GM23338 (cell line): ENCODE measurements at regions not wholly inside any gene's neighbourhood (a gene's known extent, or its start where the extent isn't known, plus 50 kb on each side); places are given as distances from the start of the nearest gene placed in this dataset.

Experiments used
- ATAC-seq: fragments of 200-7000 bp; cut with Tn5 transposase; 3 replicates; pipeline ENCODE4 v1.9.1; 2020
- DNase-seq: peaks from one replicate; pipeline ENCODE4 v3.0.0-alpha.2; 2015; ENCODE audit warnings: low spot score
- H2AFZ ChIP-seq: fragments of 200-600 bp; sonication (generic); 2 replicates; pipeline ENCODE4 v1.8.0; 2016; ENCODE audit warnings: antibody characterized with exemption, mild to moderate bottlenecking, moderate library complexity
- H3F3A ChIP-seq: fragments of 200-600 bp; sonication (generic); replicated peaks from 2 replicates; pipeline ENCODE4 v1.8.0; 2017; ENCODE audit warnings: antibody characterized with exemption, mixed run types, low read depth
- H3K27ac ChIP-seq: fragments of 200-600 bp; sonication (generic); 2 replicates; pipeline ENCODE4 v1.6.1; 2016; ENCODE audit warnings: low read depth
- H3K27me3 ChIP-seq: fragments of 200-600 bp; sonication (generic); 2 replicates; pipeline ENCODE4 v1.8.0; 2016; ENCODE audit warnings: mild to moderate bottlenecking, mixed run types, moderate library complexity; ENCODE audit not compliant: insufficient read depth
- H3K36me3 ChIP-seq: fragments of 200-600 bp; sonication (generic); 2 replicates; pipeline ENCODE4 v1.8.0; 2016; ENCODE audit warnings: mild to moderate bottlenecking; ENCODE audit not compliant: insufficient read depth
- H3K4me1 ChIP-seq: fragments of 200-600 bp; sonication (generic); 2 replicates; pipeline ENCODE4 v1.8.0; 2016; ENCODE audit warnings: mild to moderate bottlenecking, moderate library complexity; ENCODE audit not compliant: insufficient read depth
- H3K4me2 ChIP-seq: fragments of 200-600 bp; sonication (generic); 2 replicates; pipeline ENCODE4 v1.7.1; 2017; ENCODE audit warnings: mixed run types
- H3K4me3 ChIP-seq: fragments of 200-600 bp; sonication (generic); 2 replicates; pipeline ENCODE4 v1.6.1; 2016; ENCODE audit warnings: mixed run types
- H3K79me2 ChIP-seq: fragments of 200-600 bp; sonication (generic); replicated peaks from 2 replicates; pipeline ENCODE4 v1.8.0; 2017; ENCODE audit warnings: mild to moderate bottlenecking; ENCODE audit not compliant: insufficient read depth
- H3K9me2 ChIP-seq: fragments of 200-600 bp; sonication (generic); 2 replicates; pipeline ENCODE4 v1.8.0; 2017; ENCODE audit not compliant: insufficient read depth
- H4K20me1 ChIP-seq: fragments of 200-600 bp; sonication (generic); replicated peaks from 2 replicates; pipeline ENCODE4 v1.8.0; 2017; ENCODE audit warnings: mild to moderate bottlenecking; ENCODE audit not compliant: insufficient read depth
- H3K27ac Mint-ChIP-seq: 2 replicates; pipeline ENCODE4 v1.8.0; 2020; ENCODE audit warnings: inconsistent platforms, mild to moderate bottlenecking, moderate library complexity, mixed read lengths
- H3K27me3 Mint-ChIP-seq: 3 replicates; pipeline ENCODE4 v1.8.0; 2022; ENCODE audit warnings: low read depth, mild to moderate bottlenecking, moderate library complexity, mixed read lengths, inconsistent platforms; ENCODE audit not compliant: insufficient read depth, poor library complexity
- H3K36me3 Mint-ChIP-seq: 3 replicates; pipeline ENCODE4 v1.8.0; 2021; ENCODE audit warnings: low read depth, mild to moderate bottlenecking, inconsistent platforms, moderate library complexity, mixed read lengths
- H3K4me1 Mint-ChIP-seq: 3 replicates; pipeline ENCODE4 v1.8.0; 2020; ENCODE audit warnings: mild to moderate bottlenecking, inconsistent platforms, mixed read lengths
- H3K4me3 Mint-ChIP-seq: 3 replicates; pipeline ENCODE4 v1.8.0; 2021; ENCODE audit warnings: moderate library complexity, mild to moderate bottlenecking, inconsistent platforms, mixed read lengths
- H3K9me3 Mint-ChIP-seq: 3 replicates; pipeline ENCODE4 v1.8.0; 2020; ENCODE audit warnings: moderate library complexity, mild to moderate bottlenecking, inconsistent platforms, mixed read lengths
- CREB1 ChIP-seq: fragments of 250-450 bp; sonication (Bioruptor Pico); IDR thresholded peaks from 2 replicates; pipeline ENCODE4 v1.5.0; 2020; ENCODE audit warnings: low read depth, mild to moderate bottlenecking, moderate library complexity
- CTCF ChIP-seq, 2 experiments: fragments of 200-600 bp in 1 of 2; sonication (generic) in 1 of 2; conservative IDR thresholded peaks; 2 replicates each; pipeline versions ENCODE4 v1.5.1 to v1.6.1; 2016 to 2017; ENCODE audit warnings: antibody characterized with exemption in 2 of 2, low read depth in 2 of 2, mild to moderate bottlenecking in 2 of 2, moderate library complexity in 1 of 2
- ETS1 ChIP-seq: IDR thresholded peaks from 2 replicates; pipeline ENCODE4 v1.6.1; 2016; ENCODE audit warnings: antibody characterized with exemption
- EZH2 ChIP-seq: fragments of 200-600 bp; sonication (generic); IDR thresholded peaks from one replicate; pipeline ENCODE4 v1.8.0; 2017; ENCODE audit warnings: antibody characterized with exemption, mild to moderate bottlenecking, low read depth; ENCODE audit not compliant: unreplicated experiment
- EZH2phosphoT487 ChIP-seq: fragments of 200-600 bp; sonication (generic); IDR thresholded peaks from one replicate; pipeline ENCODE4 v1.8.1; 2018; ENCODE audit warnings: antibody characterized with exemption; ENCODE audit not compliant: unreplicated experiment
- NANOG ChIP-seq: IDR thresholded peaks from 2 replicates; pipeline ENCODE4 v1.6.1; 2016; ENCODE audit warnings: antibody characterized with exemption, borderline replicate concordance
- POLR2AphosphoS5 ChIP-seq: IDR thresholded peaks from 2 replicates; pipeline ENCODE4 v1.6.1; 2016; ENCODE audit warnings: antibody characterized with exemption, low read depth
- REST ChIP-seq: IDR thresholded peaks from one replicate; pipeline ENCODE4 v1.6.1; 2018; ENCODE audit warnings: antibody characterized with exemption; ENCODE audit not compliant: unreplicated experiment
- STAT1 ChIP-seq: IDR thresholded peaks from one replicate; pipeline ENCODE4 v1.6.1; 2016; ENCODE audit warnings: antibody characterized with exemption; ENCODE audit not compliant: unreplicated experiment
- ZNF331 ChIP-seq: fragments of 250-450 bp; sonication (Bioruptor Pico); IDR thresholded peaks from 2 replicates; pipeline ENCODE4 v1.5.0; 2020; ENCODE audit warnings: low read depth, mild to moderate bottlenecking, moderate library complexity

GRCh38 chr4:132386130-132386529, 763.0 kb upstream of the PCDH10 start:
- H3K27ac ChIP-seq = no peak overlapping the region
- H3K79me2 ChIP-seq = no peaks in the 10 kb centered on the region
- H3F3A ChIP-seq = no peaks in the 10 kb centered on the region
- no peak overlapping the region for H3K4me3 Mint-ChIP-seq
- no peak overlapping the region for H3K4me2 ChIP-seq
- no peak overlapping the region for H3K4me3 ChIP-seq
- no peaks in the 10 kb centered on the region for H4K20me1 ChIP-seq
- no peak overlapping the region for H3K27ac Mint-ChIP-seq
- ATAC-seq (no peak), DNase-seq (no peak)
- TF ChIP-seq STAT1 (no peak), REST (no peak), CREB1 (CRISPR knock-in tag) (no peak)
- no peak overlapping the region for H2AFZ ChIP-seq
- H3K9me2 ChIP-seq = peaks cover 4% of the 10 kb centered on the region
- H3K27me3 ChIP-seq = no peaks in the 10 kb centered on the region
- H3K4me1 ChIP-seq = no peaks in the 10 kb centered on the region
- H3K4me1 Mint-ChIP-seq = no peaks in the 10 kb centered on the region
- H3K36me3 Mint-ChIP-seq = peaks cover 18% of the 10 kb centered on the region
- no peaks in the 10 kb centered on the region for H3K27me3 Mint-ChIP-seq
- peaks cover 22% of the 10 kb centered on the region for H3K9me3 Mint-ChIP-seq
- H3K36me3 ChIP-seq = no peaks in the 10 kb centered on the region; the same call in 1 of the 2 replicates

- Histone ChIP-seq H3K27me3 (no peaks in the 10 kb centered on the region), H3K36me3 (no peaks in the 10 kb centered on the region; the same call in 1 of the 2 replicates), H3K79me2 (no peaks in the 10 kb centered on the region), H3K4me3 (no peak overlapping the region), H3K4me1 (no peaks in the 10 kb centered on the region), H3K27ac (no peak overlapping the region), H4K20me1 (no peaks in the 10 kb centered on the region), H3K9me2 (no peaks in the 10 kb centered on the region; the same call in none of the 2 replicates), H3F3A (no peaks in the 10 kb centered on the region), H3K4me2 (no peak overlapping the region), H2AFZ (no peak overlapping the region)
- no peak overlapping the region; the same call in 1 of the 2 replicates for H3K27ac Mint-ChIP-seq
- H3K4me3 Mint-ChIP-seq = no peak overlapping the region
- DNase-seq (no peak), ATAC-seq (no peak)
- peaks cover 19% of the 10 kb centered on the region for H3K9me3 Mint-ChIP-seq
- no peaks in the 10 kb centered on the region for H3K27me3 Mint-ChIP-seq
- H3K4me1 Mint-ChIP-seq = no peaks in the 10 kb centered on the region
- H3K36me3 Mint-ChIP-seq = peaks cover 21% of the 10 kb centered on the region
- TF ChIP-seq CTCF (conservative IDR thresholded peaks at IDR 0.05; ENCODE audit: low read depth in 2 of 2) (no peak), STAT1 (no peak), POLR2AphosphoS5 (no peak), EZH2phosphoT487 (no peak), ETS1 (no peak), EZH2 (no peak), ZNF331 (CRISPR knock-in tag) (no peak), NANOG (no peak)
Observed at GRCh38 chr4:132387060-132387459, 762.0 kb upstream of the PCDH10 start.
